Ishikawa (cell line): ENCODE measurements at regions not wholly inside any gene's neighbourhood (a gene's known extent, or its start where the extent isn't known, plus 50 kb on each side); places are given as distances from the start of the nearest gene placed in this dataset.

Source experiments
- CEBPB ChIP-seq: IDR thresholded peaks from 2 replicates; pipeline ENCODE4 v1.6.1; 2012
- CREB1 ChIP-seq: IDR thresholded peaks from 2 replicates; pipeline ENCODE4 v1.6.1; 2012; ENCODE audit warnings: low read depth
- EGR1 ChIP-seq: IDR thresholded peaks from 2 replicates; pipeline ENCODE4 v1.6.1; 2012
- EP300 ChIP-seq: IDR thresholded peaks from 2 replicates; pipeline ENCODE4 v1.6.1; 2012; ENCODE audit warnings: borderline replicate concordance
- FOXM1 ChIP-seq: IDR thresholded peaks from 2 replicates; pipeline ENCODE4 v1.6.1; 2012; ENCODE audit warnings: low read depth, borderline replicate concordance
- NFIC ChIP-seq: IDR thresholded peaks from 2 replicates; pipeline ENCODE4 v1.6.1; 2012
- RAD21 ChIP-seq: IDR thresholded peaks from 2 replicates; pipeline ENCODE4 v1.6.1; 2012; ENCODE audit warnings: low read depth
- TAF1 ChIP-seq: IDR thresholded peaks from 2 replicates; pipeline ENCODE4 v1.6.1; 2012; ENCODE audit warnings: low read depth, mild to moderate bottlenecking
- TCF12 ChIP-seq: IDR thresholded peaks from 2 replicates; pipeline ENCODE4 v1.6.1; 2012; ENCODE audit warnings: low read depth
- TEAD4 ChIP-seq: IDR thresholded peaks from 2 replicates; pipeline ENCODE4 v1.6.1; 2012
- YY1 ChIP-seq: IDR thresholded peaks from 2 replicates; pipeline ENCODE4 v1.6.1; 2012; ENCODE audit warnings: low read depth
- ZBTB7A ChIP-seq: IDR thresholded peaks from 2 replicates; pipeline ENCODE4 v1.6.1; 2012; ENCODE audit warnings: low read depth
- TF ChIP-seq, protein P1 (sequence below): IDR thresholded peaks from 2 replicates; pipeline ENCODE4 v1.6.1; 2012; ENCODE audit warnings: low read depth, mild to moderate bottlenecking
- TF ChIP-seq, protein P2 (sequence below): IDR thresholded peaks from 2 replicates; pipeline ENCODE4 v1.6.1; 2012
- TF ChIP-seq, protein P3 (sequence below): IDR thresholded peaks from 2 replicates; pipeline ENCODE4 v1.6.1; 2012

DNA sequence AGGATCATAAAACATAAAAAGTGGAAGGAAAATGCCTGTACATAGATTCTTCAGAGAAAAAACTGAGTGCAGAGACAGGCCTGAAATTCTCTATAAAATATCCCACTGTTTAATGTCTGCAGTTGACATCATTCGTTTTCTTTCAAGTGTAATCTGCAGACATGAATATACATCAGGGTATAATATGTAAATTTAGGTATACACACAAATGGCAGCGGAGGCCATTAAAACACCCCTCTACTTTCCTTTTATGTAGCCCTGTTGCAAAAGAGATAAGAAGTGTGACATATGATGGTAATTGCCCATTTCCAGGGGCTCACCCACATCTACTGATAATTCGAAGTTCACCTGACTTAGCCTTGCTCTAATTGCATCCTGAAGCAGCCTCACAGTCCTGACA is 164.3 kb downstream of the SLC24A2 start:
- TF ChIP-seq YY1: no peak
- no peak for TF ChIP-seq TEAD4
- TF ChIP-seq, protein P1, sequence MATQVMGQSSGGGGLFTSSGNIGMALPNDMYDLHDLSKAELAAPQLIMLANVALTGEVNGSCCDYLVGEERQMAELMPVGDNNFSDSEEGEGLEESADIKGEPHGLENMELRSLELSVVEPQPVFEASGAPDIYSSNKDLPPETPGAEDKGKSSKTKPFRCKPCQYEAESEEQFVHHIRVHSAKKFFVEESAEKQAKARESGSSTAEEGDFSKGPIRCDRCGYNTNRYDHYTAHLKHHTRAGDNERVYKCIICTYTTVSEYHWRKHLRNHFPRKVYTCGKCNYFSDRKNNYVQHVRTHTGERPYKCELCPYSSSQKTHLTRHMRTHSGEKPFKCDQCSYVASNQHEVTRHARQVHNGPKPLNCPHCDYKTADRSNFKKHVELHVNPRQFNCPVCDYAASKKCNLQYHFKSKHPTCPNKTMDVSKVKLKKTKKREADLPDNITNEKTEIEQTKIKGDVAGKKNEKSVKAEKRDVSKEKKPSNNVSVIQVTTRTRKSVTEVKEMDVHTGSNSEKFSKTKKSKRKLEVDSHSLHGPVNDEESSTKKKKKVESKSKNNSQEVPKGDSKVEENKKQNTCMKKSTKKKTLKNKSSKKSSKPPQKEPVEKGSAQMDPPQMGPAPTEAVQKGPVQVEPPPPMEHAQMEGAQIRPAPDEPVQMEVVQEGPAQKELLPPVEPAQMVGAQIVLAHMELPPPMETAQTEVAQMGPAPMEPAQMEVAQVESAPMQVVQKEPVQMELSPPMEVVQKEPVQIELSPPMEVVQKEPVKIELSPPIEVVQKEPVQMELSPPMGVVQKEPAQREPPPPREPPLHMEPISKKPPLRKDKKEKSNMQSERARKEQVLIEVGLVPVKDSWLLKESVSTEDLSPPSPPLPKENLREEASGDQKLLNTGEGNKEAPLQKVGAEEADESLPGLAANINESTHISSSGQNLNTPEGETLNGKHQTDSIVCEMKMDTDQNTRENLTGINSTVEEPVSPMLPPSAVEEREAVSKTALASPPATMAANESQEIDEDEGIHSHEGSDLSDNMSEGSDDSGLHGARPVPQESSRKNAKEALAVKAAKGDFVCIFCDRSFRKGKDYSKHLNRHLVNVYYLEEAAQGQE: no peak
- TF ChIP-seq, protein P2, sequence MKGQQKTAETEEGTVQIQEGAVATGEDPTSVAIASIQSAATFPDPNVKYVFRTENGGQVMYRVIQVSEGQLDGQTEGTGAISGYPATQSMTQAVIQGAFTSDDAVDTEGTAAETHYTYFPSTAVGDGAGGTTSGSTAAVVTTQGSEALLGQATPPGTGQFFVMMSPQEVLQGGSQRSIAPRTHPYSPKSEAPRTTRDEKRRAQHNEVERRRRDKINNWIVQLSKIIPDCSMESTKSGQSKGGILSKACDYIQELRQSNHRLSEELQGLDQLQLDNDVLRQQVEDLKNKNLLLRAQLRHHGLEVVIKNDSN: no peak

DNA sequence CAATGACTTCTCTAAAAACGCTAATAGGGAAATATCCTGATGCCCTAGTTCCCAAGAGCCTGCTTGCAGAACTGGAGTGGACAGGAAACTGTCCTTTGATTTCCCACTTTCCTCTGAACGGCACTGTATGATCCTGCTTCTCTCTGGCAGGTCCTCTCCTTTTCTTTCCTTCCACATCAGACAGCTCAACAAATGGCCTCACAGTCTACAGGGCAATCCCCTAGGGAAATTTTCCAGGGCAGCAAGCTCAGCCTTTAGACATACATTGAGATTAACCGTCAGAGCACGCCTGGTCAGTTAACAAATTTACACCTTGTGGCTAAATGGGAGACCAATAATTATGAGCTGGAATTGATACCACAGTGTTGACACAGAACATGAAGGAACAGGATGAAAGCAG is 164.9 kb downstream of the SLC24A2 start:
- TF ChIP-seq EGR1: no peak
- no peak for TF ChIP-seq TEAD4
- no peak for TF ChIP-seq CREB1
- no peak for TF ChIP-seq TAF1
- TF ChIP-seq, protein P1: no peak
- TF ChIP-seq, protein P3, sequence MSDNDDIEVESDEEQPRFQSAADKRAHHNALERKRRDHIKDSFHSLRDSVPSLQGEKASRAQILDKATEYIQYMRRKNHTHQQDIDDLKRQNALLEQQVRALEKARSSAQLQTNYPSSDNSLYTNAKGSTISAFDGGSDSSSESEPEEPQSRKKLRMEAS: no peak
- TF ChIP-seq EP300: no peak
- TF ChIP-seq TCF12: no peak
- no peak for TF ChIP-seq CEBPB
- TF ChIP-seq FOXM1: no peak
- no peak for TF ChIP-seq RAD21

DNA sequence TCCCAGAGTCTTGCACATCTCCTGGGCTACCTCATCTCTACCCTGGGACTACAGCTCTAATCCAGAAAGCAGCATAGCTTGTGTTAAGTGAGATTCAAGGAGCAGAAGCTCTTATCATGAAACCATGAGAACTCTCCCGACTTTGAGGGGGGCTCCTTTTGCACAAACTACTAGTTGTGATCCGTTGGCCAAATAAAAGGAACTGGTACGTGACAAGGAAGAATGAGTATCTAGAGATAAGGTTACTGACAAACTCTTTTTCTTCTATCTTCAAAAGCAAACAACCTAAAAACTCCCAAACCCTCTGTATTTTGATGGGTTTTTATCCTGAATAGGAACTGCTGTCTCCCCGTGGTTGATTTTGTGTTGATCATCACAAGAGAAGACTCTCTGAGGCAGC is 168.5 kb downstream of the SLC24A2 start:
- TF ChIP-seq EP300 (no peak), TAF1 (no peak), FOXM1 (no peak), RAD21 (no peak), ZBTB7A (no peak), NFIC (no peak), TEAD4 (no peak), YY1 (no peak), CREB1 (no peak), EGR1 (no peak), TCF12 (no peak), CEBPB (no peak)
- TF ChIP-seq, protein P3: no peak
- TF ChIP-seq, protein P2: no peak
- TF ChIP-seq, protein P1: no peak

DNA sequence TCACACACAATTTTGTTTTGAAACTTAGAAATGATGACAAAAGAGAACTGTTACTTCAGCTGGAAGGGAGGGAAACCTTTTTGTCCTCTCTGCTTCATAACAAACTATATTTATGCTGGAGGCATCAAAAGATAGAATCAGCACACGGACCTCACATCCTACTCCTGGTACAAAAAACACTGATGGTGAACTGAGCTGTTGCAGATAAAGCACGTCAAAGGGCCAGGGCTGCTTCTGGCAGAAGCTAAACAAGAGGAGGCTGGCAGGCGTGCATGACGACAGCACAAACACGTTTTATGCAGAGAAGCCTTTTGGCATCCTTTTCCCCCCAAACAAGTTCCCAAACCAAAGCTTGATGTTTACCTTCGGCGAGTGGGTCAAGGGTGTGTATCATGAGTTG is 169.6 kb downstream of the SLC24A2 start:
- no peak for TF ChIP-seq ZBTB7A
- TF ChIP-seq, protein P2: no peak
- TF ChIP-seq, protein P1: no peak
- no peak for TF ChIP-seq RAD21
- no peak for TF ChIP-seq YY1
- TF ChIP-seq TEAD4: no peak
- no peak for TF ChIP-seq EGR1
- no peak for TF ChIP-seq CEBPB
- no peak for TF ChIP-seq NFIC
- TF ChIP-seq TAF1: no peak
- TF ChIP-seq EP300: no peak
- TF ChIP-seq, protein P3: no peak
- no peak for TF ChIP-seq CREB1
- no peak for TF ChIP-seq TCF12
- no peak for TF ChIP-seq FOXM1
